ENCODE measurements at regions not wholly inside any gene's neighbourhood (a gene's known extent, or its start where the extent isn't known, plus 50 kb on each side); places are given as distances from the start of the nearest gene placed in this dataset.

DNA sequence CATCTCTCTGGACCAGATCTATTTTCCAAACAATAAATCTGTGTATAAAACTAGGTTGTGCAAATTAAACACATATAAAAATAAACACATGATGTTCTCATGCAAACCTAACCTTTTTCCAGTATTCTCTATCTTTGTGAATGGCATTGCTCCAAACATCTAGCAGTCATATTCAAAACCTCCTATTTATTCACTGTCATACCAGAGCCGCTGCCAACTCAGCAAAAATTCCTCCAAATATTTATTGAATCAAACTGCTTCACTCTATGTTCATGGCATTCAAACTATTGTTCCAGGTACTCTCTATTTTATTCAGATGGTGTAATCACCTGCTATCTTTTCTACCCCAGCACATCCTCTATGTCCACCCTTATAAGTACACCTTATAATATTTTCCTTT, 652.1 kb upstream of the RIOK2 start:
- TF ChIP-seq CTCF (conservative IDR thresholded peaks at IDR 0.05) (no peak), ZFX (IDR thresholded peaks at IDR 0.05) (no peak)

Measured in C4-2B (cell line).